HG03439 (cell line): ENCODE measurements at regions not wholly inside any gene's neighbourhood (a gene's known extent, or its start where the extent isn't known, plus 50 kb on each side); places are given as distances from the start of the nearest gene placed in this dataset.
"Not testable (repeated sequence)": the region's sequence is repeated elsewhere in the genome, so short reads cannot be mapped to it uniquely, and the experiment has no call there.

Experiments
- ATAC-seq: cut with Tn5 transposase; IDR thresholded peaks from one replicate; pipeline ENCODE4 v1.9.1; 2021; ENCODE audit warnings: mild to moderate bottlenecking, moderate library complexity; ENCODE audit not compliant: unreplicated experiment

- ATAC-seq: no peak
These were observed 51.9 kb upstream of the TBL1XR1 start for GRCh38 chr3:177249203-177249602.

- ATAC-seq: no peak
These were observed 52.9 kb upstream of the TBL1XR1 start for GRCh38 chr3:177250151-177250550.

GRCh38 chr3:177251755-177252154 lies 54.5 kb upstream of the TBL1XR1 start:
- no peak for ATAC-seq

GRCh38 chr3:177257006-177257405 lies 59.7 kb upstream of the TBL1XR1 start:
- ATAC-seq: no peak

GRCh38 chr3:177257625-177258024 lies 60.3 kb upstream of the TBL1XR1 start:
- ATAC-seq: no peak

- ATAC-seq: no peak
These were observed 65.1 kb upstream of the TBL1XR1 start for GRCh38 chr3:177262396-177262795.

- ATAC-seq: no peak
These were observed 66.5 kb upstream of the TBL1XR1 start for GRCh38 chr3:177263615-177264368.

GRCh38 chr3:177271811-177272501 lies 74.7 kb upstream of the TBL1XR1 start:
- ATAC-seq: not testable (repeated sequence)

- ATAC-seq: no peak
These were observed 80.7 kb upstream of the TBL1XR1 start for GRCh38 chr3:177278016-177278415.

GRCh38 chr3:177279118-177279815 lies 82.0 kb upstream of the TBL1XR1 start:
- ATAC-seq: no peak

GRCh38 chr3:177281292-177282118 lies 84.2 kb upstream of the TBL1XR1 start:
- ATAC-seq: no peak

- ATAC-seq: no peak
These were observed 84.9 kb upstream of the TBL1XR1 start for GRCh38 chr3:177282119-177282655.

- ATAC-seq: no peak
These were observed 86.7 kb upstream of the TBL1XR1 start for GRCh38 chr3:177283983-177284382.

- ATAC-seq: no peak
These were observed 87.2 kb upstream of the TBL1XR1 start for GRCh38 chr3:177284383-177284881.

- no peak for ATAC-seq
These were observed 88.8 kb upstream of the TBL1XR1 start for GRCh38 chr3:177286034-177286433.

GRCh38 chr3:177287231-177287630 lies 89.9 kb upstream of the TBL1XR1 start:
- no peak for ATAC-seq

- no peak for ATAC-seq
These were observed 93.4 kb upstream of the TBL1XR1 start for GRCh38 chr3:177290633-177291032.

- no peak for ATAC-seq
These were observed 96.9 kb upstream of the TBL1XR1 start for GRCh38 chr3:177294221-177294620.

- no peak for ATAC-seq
These were observed 97.8 kb upstream of the TBL1XR1 start for GRCh38 chr3:177295116-177295515.

- ATAC-seq: no peak
These were observed 102.0 kb upstream of the TBL1XR1 start for GRCh38 chr3:177299250-177299649.
